H1 (cell line): ENCODE measurements at regions not wholly inside any gene's neighbourhood (a gene's known extent, or its start where the extent isn't known, plus 50 kb on each side); places are given as distances from the start of the nearest gene placed in this dataset.

Experiments
- FOSL1 ChIP-seq: IDR thresholded peaks from 2 replicates; pipeline ENCODE4 v1.6.1; 2011; ENCODE audit warnings: mild to moderate bottlenecking, low read depth, low read length, moderate library complexity; ENCODE audit not compliant: insufficient read depth
- GTF2F1 ChIP-seq: IDR thresholded peaks from 2 replicates; pipeline ENCODE4 v1.6.1; 2012; ENCODE audit warnings: low read depth, low read length, improper control_type of control experiment, borderline replicate concordance
- RFX5 ChIP-seq: IDR thresholded peaks from 2 replicates; pipeline ENCODE4 v1.6.1; 2011; ENCODE audit warnings: low read depth, low read length, improper control_type of control experiment, borderline replicate concordance
- TAF1 ChIP-seq: IDR thresholded peaks from 2 replicates; pipeline ENCODE4 v1.6.1; 2011; ENCODE audit warnings: mild to moderate bottlenecking, low read depth, low read length
- TAF7 ChIP-seq: optimal IDR thresholded peaks from 2 replicates; pipeline ENCODE3; 2011; ENCODE audit warnings: low read depth, mild to moderate bottlenecking, inconsistent platforms, low read length, moderate library complexity, borderline replicate concordance
- TF ChIP-seq, protein P1 (sequence below): fragments of 300-600 bp; sonication (generic); IDR thresholded peaks from 2 replicates; pipeline ENCODE4 v1.7.1; 2012; ENCODE audit warnings: low read length, moderate library complexity, mild to moderate bottlenecking, inconsistent platforms; ENCODE audit not compliant: insufficient replicate concordance

DNA sequence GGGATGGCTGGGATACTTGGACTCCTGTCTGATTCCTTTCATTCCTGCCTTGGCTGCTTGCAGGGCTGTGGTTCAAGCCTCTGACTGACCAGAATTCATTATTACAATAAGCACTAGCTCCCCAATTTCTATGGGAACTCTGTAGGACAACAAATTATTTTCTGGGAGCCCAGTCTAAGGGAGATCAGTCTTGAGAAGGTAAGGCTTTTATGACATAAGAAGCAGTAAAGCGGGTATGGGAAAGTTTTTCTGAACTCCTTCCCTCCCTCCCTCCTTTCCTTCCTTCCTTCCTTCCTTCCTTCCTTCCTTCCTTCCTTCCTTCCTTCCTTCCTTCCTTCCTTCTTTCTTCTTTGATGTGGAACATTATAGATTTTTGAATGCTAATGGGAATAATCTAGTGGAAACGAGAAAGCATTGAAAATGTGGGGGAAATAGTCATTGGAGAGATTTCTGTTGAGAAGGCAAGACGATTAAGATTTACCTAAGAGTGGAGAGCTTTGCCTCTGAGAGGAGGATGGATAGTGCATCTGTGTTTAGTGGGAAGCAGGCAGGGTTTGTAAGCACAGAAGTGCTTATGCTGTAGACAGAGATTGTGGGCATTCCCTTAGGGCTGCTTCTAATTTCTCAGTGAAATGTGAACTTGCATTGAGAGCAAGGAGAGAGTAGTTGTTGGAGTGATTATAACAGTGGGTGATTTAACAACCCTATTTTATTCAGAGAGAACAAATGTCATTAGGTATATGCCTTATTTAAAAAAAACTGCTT is 201.5 kb downstream of the DNAJB9 start (continued):
- TF ChIP-seq, protein P1, sequence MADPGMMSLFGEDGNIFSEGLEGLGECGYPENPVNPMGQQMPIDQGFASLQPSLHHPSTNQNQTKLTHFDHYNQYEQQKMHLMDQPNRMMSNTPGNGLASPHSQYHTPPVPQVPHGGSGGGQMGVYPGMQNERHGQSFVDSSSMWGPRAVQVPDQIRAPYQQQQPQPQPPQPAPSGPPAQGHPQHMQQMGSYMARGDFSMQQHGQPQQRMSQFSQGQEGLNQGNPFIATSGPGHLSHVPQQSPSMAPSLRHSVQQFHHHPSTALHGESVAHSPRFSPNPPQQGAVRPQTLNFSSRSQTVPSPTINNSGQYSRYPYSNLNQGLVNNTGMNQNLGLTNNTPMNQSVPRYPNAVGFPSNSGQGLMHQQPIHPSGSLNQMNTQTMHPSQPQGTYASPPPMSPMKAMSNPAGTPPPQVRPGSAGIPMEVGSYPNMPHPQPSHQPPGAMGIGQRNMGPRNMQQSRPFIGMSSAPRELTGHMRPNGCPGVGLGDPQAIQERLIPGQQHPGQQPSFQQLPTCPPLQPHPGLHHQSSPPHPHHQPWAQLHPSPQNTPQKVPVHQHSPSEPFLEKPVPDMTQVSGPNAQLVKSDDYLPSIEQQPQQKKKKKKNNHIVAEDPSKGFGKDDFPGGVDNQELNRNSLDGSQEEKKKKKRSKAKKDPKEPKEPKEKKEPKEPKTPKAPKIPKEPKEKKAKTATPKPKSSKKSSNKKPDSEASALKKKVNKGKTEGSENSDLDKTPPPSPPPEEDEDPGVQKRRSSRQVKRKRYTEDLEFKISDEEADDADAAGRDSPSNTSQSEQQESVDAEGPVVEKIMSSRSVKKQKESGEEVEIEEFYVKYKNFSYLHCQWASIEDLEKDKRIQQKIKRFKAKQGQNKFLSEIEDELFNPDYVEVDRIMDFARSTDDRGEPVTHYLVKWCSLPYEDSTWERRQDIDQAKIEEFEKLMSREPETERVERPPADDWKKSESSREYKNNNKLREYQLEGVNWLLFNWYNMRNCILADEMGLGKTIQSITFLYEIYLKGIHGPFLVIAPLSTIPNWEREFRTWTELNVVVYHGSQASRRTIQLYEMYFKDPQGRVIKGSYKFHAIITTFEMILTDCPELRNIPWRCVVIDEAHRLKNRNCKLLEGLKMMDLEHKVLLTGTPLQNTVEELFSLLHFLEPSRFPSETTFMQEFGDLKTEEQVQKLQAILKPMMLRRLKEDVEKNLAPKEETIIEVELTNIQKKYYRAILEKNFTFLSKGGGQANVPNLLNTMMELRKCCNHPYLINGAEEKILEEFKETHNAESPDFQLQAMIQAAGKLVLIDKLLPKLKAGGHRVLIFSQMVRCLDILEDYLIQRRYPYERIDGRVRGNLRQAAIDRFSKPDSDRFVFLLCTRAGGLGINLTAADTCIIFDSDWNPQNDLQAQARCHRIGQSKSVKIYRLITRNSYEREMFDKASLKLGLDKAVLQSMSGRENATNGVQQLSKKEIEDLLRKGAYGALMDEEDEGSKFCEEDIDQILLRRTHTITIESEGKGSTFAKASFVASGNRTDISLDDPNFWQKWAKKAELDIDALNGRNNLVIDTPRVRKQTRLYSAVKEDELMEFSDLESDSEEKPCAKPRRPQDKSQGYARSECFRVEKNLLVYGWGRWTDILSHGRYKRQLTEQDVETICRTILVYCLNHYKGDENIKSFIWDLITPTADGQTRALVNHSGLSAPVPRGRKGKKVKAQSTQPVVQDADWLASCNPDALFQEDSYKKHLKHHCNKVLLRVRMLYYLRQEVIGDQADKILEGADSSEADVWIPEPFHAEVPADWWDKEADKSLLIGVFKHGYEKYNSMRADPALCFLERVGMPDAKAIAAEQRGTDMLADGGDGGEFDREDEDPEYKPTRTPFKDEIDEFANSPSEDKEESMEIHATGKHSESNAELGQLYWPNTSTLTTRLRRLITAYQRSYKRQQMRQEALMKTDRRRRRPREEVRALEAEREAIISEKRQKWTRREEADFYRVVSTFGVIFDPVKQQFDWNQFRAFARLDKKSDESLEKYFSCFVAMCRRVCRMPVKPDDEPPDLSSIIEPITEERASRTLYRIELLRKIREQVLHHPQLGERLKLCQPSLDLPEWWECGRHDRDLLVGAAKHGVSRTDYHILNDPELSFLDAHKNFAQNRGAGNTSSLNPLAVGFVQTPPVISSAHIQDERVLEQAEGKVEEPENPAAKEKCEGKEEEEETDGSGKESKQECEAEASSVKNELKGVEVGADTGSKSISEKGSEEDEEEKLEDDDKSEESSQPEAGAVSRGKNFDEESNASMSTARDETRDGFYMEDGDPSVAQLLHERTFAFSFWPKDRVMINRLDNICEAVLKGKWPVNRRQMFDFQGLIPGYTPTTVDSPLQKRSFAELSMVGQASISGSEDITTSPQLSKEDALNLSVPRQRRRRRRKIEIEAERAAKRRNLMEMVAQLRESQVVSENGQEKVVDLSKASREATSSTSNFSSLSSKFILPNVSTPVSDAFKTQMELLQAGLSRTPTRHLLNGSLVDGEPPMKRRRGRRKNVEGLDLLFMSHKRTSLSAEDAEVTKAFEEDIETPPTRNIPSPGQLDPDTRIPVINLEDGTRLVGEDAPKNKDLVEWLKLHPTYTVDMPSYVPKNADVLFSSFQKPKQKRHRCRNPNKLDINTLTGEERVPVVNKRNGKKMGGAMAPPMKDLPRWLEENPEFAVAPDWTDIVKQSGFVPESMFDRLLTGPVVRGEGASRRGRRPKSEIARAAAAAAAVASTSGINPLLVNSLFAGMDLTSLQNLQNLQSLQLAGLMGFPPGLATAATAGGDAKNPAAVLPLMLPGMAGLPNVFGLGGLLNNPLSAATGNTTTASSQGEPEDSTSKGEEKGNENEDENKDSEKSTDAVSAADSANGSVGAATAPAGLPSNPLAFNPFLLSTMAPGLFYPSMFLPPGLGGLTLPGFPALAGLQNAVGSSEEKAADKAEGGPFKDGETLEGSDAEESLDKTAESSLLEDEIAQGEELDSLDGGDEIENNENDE: no peak
- TF ChIP-seq FOSL1: no peak
- no peak for TF ChIP-seq GTF2F1
- no peak for TF ChIP-seq TAF7
- TF ChIP-seq RFX5: no peak
- TF ChIP-seq TAF1: no peak
